ENCODE measurements at regions not wholly inside any gene's neighbourhood (a gene's known extent, or its start where the extent isn't known, plus 50 kb on each side); places are given as distances from the start of the nearest gene placed in this dataset.
"Not testable (repeated sequence)": the region's sequence is repeated elsewhere in the genome, so short reads cannot be mapped to it uniquely, and the experiment has no call there.

GRCh38 chr16:16643828-16644227 lies 264.9 kb downstream of the NPIPA7 start:
- TF ChIP-seq RAD21 (IDR thresholded peaks at IDR 0.05); GABPA (IDR thresholded peaks at IDR 0.05 in 1 of 2, conservative IDR thresholded peaks at IDR 0.05 in 1 of 2); TAF1 (conservative IDR thresholded peaks at IDR 0.05); YY1 (IDR thresholded peaks at IDR 0.05): not testable (repeated sequence)
- TF ChIP-seq, protein P1, sequence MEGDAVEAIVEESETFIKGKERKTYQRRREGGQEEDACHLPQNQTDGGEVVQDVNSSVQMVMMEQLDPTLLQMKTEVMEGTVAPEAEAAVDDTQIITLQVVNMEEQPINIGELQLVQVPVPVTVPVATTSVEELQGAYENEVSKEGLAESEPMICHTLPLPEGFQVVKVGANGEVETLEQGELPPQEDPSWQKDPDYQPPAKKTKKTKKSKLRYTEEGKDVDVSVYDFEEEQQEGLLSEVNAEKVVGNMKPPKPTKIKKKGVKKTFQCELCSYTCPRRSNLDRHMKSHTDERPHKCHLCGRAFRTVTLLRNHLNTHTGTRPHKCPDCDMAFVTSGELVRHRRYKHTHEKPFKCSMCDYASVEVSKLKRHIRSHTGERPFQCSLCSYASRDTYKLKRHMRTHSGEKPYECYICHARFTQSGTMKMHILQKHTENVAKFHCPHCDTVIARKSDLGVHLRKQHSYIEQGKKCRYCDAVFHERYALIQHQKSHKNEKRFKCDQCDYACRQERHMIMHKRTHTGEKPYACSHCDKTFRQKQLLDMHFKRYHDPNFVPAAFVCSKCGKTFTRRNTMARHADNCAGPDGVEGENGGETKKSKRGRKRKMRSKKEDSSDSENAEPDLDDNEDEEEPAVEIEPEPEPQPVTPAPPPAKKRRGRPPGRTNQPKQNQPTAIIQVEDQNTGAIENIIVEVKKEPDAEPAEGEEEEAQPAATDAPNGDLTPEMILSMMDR (IDR thresholded peaks at IDR 0.05; ENCODE audit: low read depth, low read length, missing input control), result not testable (repeated sequence)
- TF ChIP-seq, protein P2, sequence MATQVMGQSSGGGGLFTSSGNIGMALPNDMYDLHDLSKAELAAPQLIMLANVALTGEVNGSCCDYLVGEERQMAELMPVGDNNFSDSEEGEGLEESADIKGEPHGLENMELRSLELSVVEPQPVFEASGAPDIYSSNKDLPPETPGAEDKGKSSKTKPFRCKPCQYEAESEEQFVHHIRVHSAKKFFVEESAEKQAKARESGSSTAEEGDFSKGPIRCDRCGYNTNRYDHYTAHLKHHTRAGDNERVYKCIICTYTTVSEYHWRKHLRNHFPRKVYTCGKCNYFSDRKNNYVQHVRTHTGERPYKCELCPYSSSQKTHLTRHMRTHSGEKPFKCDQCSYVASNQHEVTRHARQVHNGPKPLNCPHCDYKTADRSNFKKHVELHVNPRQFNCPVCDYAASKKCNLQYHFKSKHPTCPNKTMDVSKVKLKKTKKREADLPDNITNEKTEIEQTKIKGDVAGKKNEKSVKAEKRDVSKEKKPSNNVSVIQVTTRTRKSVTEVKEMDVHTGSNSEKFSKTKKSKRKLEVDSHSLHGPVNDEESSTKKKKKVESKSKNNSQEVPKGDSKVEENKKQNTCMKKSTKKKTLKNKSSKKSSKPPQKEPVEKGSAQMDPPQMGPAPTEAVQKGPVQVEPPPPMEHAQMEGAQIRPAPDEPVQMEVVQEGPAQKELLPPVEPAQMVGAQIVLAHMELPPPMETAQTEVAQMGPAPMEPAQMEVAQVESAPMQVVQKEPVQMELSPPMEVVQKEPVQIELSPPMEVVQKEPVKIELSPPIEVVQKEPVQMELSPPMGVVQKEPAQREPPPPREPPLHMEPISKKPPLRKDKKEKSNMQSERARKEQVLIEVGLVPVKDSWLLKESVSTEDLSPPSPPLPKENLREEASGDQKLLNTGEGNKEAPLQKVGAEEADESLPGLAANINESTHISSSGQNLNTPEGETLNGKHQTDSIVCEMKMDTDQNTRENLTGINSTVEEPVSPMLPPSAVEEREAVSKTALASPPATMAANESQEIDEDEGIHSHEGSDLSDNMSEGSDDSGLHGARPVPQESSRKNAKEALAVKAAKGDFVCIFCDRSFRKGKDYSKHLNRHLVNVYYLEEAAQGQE (IDR thresholded peaks at IDR 0.05), result not testable (repeated sequence)
- TF ChIP-seq, protein P3, sequence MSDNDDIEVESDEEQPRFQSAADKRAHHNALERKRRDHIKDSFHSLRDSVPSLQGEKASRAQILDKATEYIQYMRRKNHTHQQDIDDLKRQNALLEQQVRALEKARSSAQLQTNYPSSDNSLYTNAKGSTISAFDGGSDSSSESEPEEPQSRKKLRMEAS (IDR thresholded peaks at IDR 0.05), result not testable (repeated sequence)

All from liver (tissue), 3 donors.